HG03159 (cell line): ENCODE measurements at regions not wholly inside any gene's neighbourhood (a gene's known extent, or its start where the extent isn't known, plus 50 kb on each side); places are given as distances from the start of the nearest gene placed in this dataset.

Source experiments
- ATAC-seq: cut with Tn5 transposase; IDR thresholded peaks from one replicate; pipeline ENCODE4 v1.9.1; 2021; ENCODE audit warnings: mild to moderate bottlenecking, moderate library complexity; ENCODE audit not compliant: unreplicated experiment

DNA sequence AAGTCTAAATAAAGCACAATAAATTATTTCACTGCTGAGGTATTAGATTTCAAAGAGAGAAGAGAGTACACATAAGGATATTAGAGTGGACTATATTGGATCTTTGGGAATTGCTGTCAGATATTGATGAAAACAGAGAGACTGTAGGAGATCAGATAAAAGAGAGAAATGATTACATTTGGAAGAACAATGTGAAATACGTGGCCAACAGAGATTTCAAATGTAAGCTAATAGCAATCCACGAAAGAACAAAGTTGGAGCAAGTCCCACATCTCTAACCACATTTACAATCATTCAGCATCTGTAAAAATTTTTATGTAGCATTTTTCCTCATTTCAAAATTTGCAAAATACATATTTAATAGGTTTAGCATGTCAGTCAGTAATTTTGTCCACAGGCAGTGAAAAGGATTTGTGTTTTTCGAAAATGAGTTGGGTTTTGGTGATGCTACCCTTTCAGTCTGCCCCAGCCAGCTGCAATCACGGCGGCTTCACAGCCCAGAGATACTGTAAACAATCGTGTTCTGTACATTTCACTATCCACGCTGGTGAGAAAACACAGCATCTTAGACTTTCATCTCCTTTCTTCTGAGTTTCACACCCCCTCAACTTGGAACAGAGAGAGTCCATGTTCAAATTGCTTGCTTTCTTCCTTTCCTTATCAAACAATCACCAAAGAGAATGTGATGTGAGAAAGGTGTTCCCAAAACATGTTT is 209.1 kb upstream of the LYPLAL1 start:
- no peak for ATAC-seq

DNA sequence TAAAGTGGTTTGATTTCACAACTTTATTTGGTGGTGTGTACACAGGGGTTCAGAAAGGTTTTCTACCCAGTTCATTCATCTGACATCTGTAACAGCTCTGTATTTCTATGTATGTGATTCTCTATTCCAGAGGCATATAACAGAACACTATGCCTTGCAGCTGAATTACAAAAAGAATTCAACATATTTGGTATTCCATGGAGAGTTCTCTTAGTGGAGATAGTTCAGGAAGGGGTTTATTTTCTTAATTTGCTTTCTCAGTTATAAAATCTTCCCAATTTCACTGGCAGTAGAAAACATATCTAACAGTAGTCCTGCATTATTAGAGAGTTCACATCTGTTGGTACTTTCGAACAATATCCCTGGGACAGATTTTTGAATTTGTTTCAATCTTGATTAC is 207.9 kb upstream of the LYPLAL1 start:
- ATAC-seq, result no peak

GRCh38 chr1:218967254-218967653 is 206.4 kb upstream of the LYPLAL1 start:
- no peak for ATAC-seq

GRCh38 chr1:218967836-218968235 is 205.8 kb upstream of the LYPLAL1 start:
- no peak for ATAC-seq

DNA sequence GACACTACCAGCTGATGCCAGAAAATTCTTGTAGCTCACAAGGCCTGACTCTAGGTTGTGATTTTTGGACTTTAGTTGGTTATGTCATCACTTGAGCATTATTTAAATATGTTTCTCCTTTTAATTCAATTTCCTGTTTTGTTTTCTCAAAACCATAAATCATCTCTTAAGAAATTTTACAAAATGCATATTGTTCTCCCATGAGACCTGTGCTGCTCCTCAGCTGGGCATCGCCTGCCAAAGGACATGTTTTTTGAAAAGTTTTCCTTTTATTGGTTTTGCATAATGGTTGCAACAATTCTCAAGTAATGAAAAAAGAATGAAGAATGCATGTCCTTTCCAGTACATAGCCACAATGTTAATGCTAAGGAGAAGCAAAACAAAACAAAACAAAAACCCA is 204.7 kb upstream of the LYPLAL1 start:
- ATAC-seq, result no peak

- ATAC-seq, result no peak
Measured at GRCh38 chr1:218970397-218970990, 203.2 kb upstream of the LYPLAL1 start.

GRCh38 chr1:218971156-218971555 is 202.5 kb upstream of the LYPLAL1 start:
- ATAC-seq, result no peak

DNA sequence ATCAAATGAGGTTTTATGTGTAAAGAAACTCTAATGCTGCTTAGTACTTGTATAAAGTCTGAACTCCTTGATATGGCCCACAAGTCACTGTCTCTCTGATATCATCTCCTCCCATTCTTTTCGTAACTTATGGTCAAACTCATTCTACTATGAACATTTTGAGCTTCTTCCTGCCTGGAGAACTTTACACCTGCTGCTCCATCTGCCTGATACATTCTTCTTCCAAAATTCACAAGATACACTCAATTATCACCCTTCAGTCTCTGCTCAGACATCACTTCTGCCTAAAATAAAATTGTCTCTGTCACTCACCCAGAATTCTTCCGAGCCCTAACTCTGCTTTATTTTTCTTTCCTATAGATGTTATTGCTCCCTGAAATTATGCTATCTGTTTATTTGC is 192.8 kb upstream of the LYPLAL1 start:
- ATAC-seq, result no peak

DNA sequence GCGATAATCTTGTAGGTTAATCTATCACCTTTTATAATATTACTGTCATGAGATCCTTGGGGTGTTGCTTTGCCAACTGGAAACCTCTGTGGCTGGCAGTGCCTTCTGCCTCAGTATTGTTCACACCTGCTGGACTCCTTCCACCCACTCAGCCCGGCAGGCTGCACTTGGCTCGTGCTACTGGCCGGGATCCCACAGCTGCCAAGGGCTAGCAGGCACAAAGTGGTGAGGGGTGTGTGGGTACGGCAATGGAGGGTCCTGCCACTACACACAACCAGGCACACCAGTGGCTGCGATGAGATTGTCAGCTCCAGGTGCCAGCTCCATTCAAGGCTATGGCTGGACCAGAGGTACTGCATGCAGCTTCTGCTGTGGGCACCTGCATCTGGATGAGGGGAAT is 191.2 kb upstream of the LYPLAL1 start:
- ATAC-seq, result no peak

DNA sequence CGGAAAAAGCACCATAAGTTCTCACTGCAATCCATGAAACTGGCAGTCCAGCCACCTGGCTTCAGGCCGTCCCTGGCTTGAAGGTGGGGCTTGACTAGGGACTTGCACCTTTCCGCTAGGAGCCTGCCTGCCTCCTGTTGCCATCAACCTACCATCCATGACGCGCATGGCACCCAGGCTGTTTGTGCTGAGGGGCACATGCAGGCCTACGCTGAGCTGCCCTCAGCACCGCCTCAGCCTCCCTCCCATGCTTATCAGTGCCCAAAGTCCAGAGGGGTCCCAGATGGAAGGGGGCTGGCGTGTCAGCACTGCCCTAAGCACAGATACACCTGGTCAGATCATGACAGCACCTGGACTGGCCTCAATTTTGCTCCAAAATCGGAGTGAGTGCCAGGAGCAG is 190.2 kb upstream of the LYPLAL1 start:
- ATAC-seq, result peak; percentile 6

GRCh38 chr1:218983848-218984247 is 189.8 kb upstream of the LYPLAL1 start:
- ATAC-seq, result peak; percentile 74

GRCh38 chr1:218985424-218985984 is 188.2 kb upstream of the LYPLAL1 start:
- no peak for ATAC-seq

- ATAC-seq, result no peak
Measured at GRCh38 chr1:218986816-218987215, 186.9 kb upstream of the LYPLAL1 start.

DNA sequence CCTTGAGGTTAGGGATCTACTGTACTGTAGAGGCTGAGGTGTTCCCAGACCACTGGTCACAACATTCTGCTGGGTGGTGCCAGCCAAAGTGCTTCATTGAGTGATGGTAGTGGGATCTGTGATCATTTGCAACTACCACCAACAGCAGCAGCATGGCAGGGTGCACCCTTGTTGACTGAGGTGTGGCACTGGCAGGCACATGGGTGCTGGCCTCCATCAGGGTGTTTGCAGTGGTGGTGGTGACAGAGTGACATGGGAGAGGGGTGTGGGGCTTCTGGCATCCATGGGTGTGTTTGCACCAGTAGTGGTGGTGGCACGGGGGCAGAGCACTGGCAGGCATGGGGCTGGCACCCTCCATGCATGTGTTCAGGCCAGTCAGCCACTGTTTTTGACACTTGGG is 183.7 kb upstream of the LYPLAL1 start:
- ATAC-seq, result no peak

DNA sequence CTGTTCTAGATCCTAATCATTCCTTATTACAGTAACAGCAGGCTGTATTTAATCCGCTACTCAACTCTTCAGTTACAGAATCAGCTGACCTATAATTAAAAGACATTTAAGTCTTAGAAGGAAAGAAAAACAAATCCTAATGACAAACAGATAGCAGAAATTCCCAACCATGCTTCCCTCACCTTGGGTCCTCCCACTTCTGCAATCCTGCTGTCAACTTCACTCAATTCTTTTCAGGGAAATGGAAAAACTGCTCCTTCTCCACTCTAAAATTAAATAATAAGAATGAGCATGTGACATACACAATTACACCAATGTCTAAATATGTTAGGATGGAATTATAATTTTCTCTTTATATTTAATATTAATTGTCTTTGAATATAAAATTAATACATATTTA is 182.6 kb upstream of the LYPLAL1 start:
- no peak for ATAC-seq

- no peak for ATAC-seq
Measured at GRCh38 chr1:218994615-218995014, 179.1 kb upstream of the LYPLAL1 start.

DNA sequence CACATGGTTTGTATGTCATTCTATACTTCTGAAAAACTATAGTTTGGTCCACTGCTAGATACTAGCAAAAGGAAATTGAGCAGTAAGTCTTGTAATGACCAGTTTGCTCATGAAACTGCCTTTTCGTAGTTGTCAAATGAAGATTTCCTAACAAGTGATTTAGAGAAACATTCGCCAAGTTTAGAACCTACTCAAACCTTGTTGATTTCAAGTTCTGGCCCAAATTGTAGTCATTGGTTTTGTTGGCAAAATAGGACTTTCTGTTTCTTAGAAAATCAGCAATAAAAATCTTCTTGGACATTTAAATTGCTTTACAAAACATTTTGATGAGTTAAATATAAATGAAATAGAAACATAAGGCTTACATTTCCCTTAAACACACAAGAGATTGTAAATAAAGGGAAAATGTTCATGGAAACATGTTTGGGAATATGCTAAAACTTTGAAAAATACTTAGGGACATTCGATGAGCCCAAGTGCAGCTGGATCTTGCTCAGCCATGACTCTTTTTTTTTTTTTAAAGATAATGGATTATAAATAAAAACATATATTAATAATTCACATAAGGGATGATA is 178.5 kb upstream of the LYPLAL1 start:
- no peak for ATAC-seq

- no peak for ATAC-seq
Measured at GRCh38 chr1:218996362-218996761, 177.3 kb upstream of the LYPLAL1 start.

GRCh38 chr1:219000005-219000404 is 173.7 kb upstream of the LYPLAL1 start:
- no peak for ATAC-seq

DNA sequence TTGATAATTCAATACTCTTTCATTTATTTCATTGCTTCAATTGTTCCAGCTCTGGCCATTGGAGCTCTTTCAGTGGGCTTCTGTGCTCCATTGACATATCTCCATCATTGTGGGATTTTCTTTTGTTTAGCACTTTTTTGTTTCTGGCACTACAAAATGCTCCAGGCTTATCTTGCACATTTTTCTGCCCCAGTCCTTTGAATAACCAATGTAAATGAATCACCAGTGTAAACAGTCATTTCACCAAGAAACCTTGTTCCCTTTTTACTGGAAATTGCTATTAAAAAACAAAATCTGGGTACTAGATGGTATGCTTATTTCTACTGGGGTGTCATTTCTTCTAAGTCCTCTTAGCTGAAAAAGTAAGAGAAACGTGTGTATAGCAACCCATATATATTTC is 173.0 kb upstream of the LYPLAL1 start:
- no peak for ATAC-seq

DNA sequence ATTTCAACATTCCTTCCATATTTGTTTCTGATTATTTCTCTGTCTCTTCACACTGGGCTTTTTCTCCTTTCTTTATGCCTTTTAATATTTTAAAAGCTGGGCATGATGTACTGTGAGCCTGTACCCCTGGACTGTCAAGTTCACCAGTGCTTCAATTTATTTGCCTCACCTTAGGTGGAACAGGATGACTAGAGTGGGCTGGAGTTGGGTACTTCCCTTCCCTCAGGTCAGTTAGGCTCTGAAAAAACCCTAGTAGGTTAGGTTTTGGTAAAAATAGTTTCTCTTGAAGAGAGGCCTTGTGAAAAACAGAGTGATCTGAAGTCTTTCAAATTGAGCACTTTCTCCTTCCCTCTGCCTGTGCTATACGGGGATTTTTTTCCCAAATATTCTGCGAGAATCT is 163.0 kb upstream of the LYPLAL1 start:
- ATAC-seq, result no peak

GRCh38 chr1:219020386-219020785 is 153.3 kb upstream of the LYPLAL1 start:
- no peak for ATAC-seq
